ENCODE measurements at regions not wholly inside any gene's neighbourhood (a gene's known extent, or its start where the extent isn't known, plus 50 kb on each side); places are given as distances from the start of the nearest gene placed in this dataset.

GRCh38 chr6:169985121-169986015 is 233.9 kb downstream of the ERMARD start:
- DNase-seq: no peak
- H3K4me1 ChIP-seq: no peaks in the 10 kb centered on the region
- WGBS, 2 donors: 90 to 100% methylated on average over 1 to 22 of the region's 38 CpGs
- peaks cover 0 to 23% (median 0%) of the 10 kb centered on the region in 4 donors for H3K27me3 ChIP-seq
- H3K27ac ChIP-seq: no peak overlapping the region
- no peak overlapping the region for H3K4me3 ChIP-seq
- no peaks in the 10 kb centered on the region for H3K9me3 ChIP-seq
- TF ChIP-seq CTCF (IDR thresholded peaks at IDR 0.05) (no peak), POLR2A (IDR thresholded peaks at IDR 0.05) (no peak)
- intact Hi-C loops (cut with DNase I): no loop called here
- H3K36me3 ChIP-seq: no peaks in the 10 kb centered on the region

- no peak for TF ChIP-seq POLR2A (IDR thresholded peaks at IDR 0.05)
- TF ChIP-seq CTCF (IDR thresholded peaks at IDR 0.05): no peak
- no peaks in the 10 kb centered on the region for H3K4me1 ChIP-seq
- H3K9me3 ChIP-seq: no peaks in the 10 kb centered on the region
- intact Hi-C loops (cut with DNase I): no loop called here
- H3K36me3 ChIP-seq: no peaks in the 10 kb centered on the region
- no peak for DNase-seq
- peaks cover 0 to 23% (median 0%) of the 10 kb centered on the region in 4 donors for H3K27me3 ChIP-seq
- H3K4me3 ChIP-seq: no peak overlapping the region
- 79 to 96% methylated on average over 4 to 15 of the region's 40 CpGs for WGBS, 2 donors
- H3K27ac ChIP-seq: no peak overlapping the region
Measured at GRCh38 chr6:169984181-169985120, 233.0 kb downstream of the ERMARD start.

- no peak for DNase-seq
- TF ChIP-seq POLR2A (IDR thresholded peaks at IDR 0.05) (no peak), CTCF (IDR thresholded peaks at IDR 0.05) (no peak)
- intact Hi-C loops (cut with DNase I): no loop called here
Measured at GRCh38 chr6:169983651-169984050, 232.2 kb downstream of the ERMARD start.

GRCh38 chr6:169982461-169983386 is 231.3 kb downstream of the ERMARD start:
- TF ChIP-seq POLR2A (IDR thresholded peaks at IDR 0.05) (no peak), CTCF (IDR thresholded peaks at IDR 0.05) (no peak)
- intact Hi-C loops (cut with DNase I): no loop called here
- DNase-seq: no peak
- Histone ChIP-seq H3K4me1 (peaks cover 0 to 16% (median 5%) of the 10 kb centered on the region in 3 donors), H3K27ac (no peak overlapping the region), H3K36me3 (no peaks in the 10 kb centered on the region), H3K27me3 (peaks cover 0 to 27% (median 0%) of the 10 kb centered on the region in 4 donors), H3K9me3 (no peaks in the 10 kb centered on the region), H3K4me3 (no peak overlapping the region)
- 87 to 88% methylated on average over 5 to 6 of the region's 31 CpGs for WGBS, 2 donors

More at GRCh38 chr6:169983651-169984050, 232.2 kb downstream of the ERMARD start:
- H3K27me3 ChIP-seq: peaks cover 0 to 23% (median 0%) of the 10 kb centered on the region in 4 donors
- 85 to 97% methylated on average over 5 to 9 of the region's 10 CpGs for WGBS, 2 donors
- no peak overlapping the region for H3K4me3 ChIP-seq
- peaks cover 0 to 7% (median 5%) of the 10 kb centered on the region in 3 donors for H3K4me1 ChIP-seq
- H3K36me3 ChIP-seq: no peaks in the 10 kb centered on the region
- H3K9me3 ChIP-seq: no peaks in the 10 kb centered on the region
- H3K27ac ChIP-seq: no peak overlapping the region
